GM23248 (cell line): ENCODE measurements at regions not wholly inside any gene's neighbourhood (a gene's known extent, or its start where the extent isn't known, plus 50 kb on each side); places are given as distances from the start of the nearest gene placed in this dataset.

Experiments used
- EZH2 ChIP-seq: fragments of 200-600 bp; sonication (generic); IDR thresholded peaks from 2 replicates; pipeline ENCODE4 v1.6.1; 2018; ENCODE audit warnings: antibody characterized with exemption, mild to moderate bottlenecking; ENCODE audit not compliant: insufficient read depth, poor library complexity, severe bottlenecking
- EZH2phosphoT487 ChIP-seq: fragments of 200-600 bp; sonication (generic); IDR thresholded peaks from 2 replicates; pipeline ENCODE4 v1.6.1; 2018; ENCODE audit warnings: antibody characterized with exemption, moderate library complexity, mild to moderate bottlenecking, low read depth; ENCODE audit not compliant: insufficient read depth

DNA sequence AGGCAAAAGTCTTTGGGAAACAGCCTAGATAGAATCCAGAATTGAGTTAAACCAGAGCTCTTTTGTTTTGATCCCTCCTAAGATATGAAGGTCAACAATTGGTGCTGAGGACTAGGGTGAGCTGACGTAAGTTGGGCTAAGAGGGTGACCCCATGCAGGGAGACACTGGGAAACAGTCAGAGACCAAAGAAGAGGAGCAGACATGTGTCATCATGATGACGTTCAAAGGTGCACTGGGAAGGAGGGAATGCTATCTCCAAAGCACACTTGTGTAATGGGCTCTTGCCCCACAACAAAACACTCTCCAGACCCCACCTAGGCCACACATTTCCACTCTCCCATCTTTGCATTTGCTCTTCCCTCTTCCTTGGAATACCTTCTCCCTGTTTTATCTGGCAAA, 481.4 kb downstream of the COG6 start:
- TF ChIP-seq EZH2 (no peak), EZH2phosphoT487 (no peak)
